ENCODE measurements at regions not wholly inside any gene's neighbourhood (a gene's known extent, or its start where the extent isn't known, plus 50 kb on each side); places are given as distances from the start of the nearest gene placed in this dataset.

DNA sequence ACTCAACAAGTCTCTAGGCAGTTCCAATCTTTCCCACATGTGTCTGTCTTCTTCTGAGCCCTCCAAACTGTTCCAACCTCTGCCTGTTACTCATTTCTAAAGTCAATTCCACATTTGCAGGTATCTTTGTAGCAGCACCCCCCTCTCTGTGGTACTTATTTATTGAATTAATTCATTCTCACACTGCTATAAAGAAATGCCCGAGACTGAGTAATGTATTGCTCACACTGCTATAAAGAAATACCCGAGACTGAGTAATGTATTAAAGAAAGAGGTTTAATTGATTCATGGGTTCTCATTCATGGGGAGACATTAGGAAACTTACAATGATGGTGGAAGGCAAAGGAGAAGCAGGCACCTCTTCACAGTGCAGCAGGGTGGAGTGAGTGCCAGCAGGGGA is 1413.8 kb downstream of the SI start:
- TF ChIP-seq, protein P1, sequence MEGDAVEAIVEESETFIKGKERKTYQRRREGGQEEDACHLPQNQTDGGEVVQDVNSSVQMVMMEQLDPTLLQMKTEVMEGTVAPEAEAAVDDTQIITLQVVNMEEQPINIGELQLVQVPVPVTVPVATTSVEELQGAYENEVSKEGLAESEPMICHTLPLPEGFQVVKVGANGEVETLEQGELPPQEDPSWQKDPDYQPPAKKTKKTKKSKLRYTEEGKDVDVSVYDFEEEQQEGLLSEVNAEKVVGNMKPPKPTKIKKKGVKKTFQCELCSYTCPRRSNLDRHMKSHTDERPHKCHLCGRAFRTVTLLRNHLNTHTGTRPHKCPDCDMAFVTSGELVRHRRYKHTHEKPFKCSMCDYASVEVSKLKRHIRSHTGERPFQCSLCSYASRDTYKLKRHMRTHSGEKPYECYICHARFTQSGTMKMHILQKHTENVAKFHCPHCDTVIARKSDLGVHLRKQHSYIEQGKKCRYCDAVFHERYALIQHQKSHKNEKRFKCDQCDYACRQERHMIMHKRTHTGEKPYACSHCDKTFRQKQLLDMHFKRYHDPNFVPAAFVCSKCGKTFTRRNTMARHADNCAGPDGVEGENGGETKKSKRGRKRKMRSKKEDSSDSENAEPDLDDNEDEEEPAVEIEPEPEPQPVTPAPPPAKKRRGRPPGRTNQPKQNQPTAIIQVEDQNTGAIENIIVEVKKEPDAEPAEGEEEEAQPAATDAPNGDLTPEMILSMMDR (IDR thresholded peaks at IDR 0.05) = no peak
- no peak for TF ChIP-seq POLR2A (IDR thresholded peaks at IDR 0.05)
